Omental fat pad (tissue), 3 donors: ENCODE measurements at regions not wholly inside any gene's neighbourhood (a gene's known extent, or its start where the extent isn't known, plus 50 kb on each side); places are given as distances from the start of the nearest gene placed in this dataset.

ENCODE experiments used
- ATAC-seq: fragments of 150-250 bp; one replicate; pipeline ENCODE4 v1.9.1; 2016; ENCODE audit warnings: mild to moderate bottlenecking, moderate library complexity; ENCODE audit not compliant: low FRiP score
- DNase-seq: peaks from one replicate; pipeline ENCODE4 v3.0.0-alpha.2; 2019; ENCODE audit warnings: low spot score
- CTCF ChIP-seq, 3 donors: fragments of 450-650 bp; IDR thresholded peaks; one replicate each; pipeline ENCODE4 v1.5.1; 2016 to 2017; ENCODE audit warnings: antibody characterized with exemption in 3 of 3, mild to moderate bottlenecking in 3 of 3, moderate library complexity in 2 of 3

DNA sequence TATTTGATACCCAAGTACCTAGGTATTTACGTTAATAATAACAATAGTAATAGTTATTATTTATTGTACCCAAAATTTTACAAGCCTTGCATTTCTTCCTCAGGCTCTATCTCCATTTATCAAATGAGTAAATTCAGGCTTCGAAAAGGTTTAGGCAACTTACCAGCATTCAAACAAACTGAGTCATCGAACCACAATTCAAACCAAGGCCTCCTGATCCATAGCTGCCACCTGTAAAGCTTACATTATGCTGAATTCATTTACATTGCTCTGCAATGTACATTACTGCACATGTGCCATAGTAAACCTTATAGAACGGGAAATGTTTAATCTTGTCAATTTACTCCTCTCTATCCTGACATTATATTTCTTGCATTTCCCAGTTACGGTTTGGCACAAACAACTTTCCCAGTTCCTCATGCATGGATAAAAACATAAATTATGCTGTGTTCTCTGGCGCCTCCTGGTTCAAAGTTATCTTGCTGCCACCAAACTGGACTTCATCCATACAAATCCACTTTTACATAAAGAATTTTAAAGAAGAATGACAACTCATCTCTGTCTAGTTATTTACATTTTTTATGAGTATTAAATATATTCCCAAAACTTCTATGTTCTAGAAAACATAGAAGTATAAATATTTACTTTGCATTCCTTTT lies 360.6 kb upstream of the SOX9 start:
- ATAC-seq, result no peak
- no peak for TF ChIP-seq CTCF (IDR thresholded peaks at IDR 0.05)
- no peak for DNase-seq

DNA sequence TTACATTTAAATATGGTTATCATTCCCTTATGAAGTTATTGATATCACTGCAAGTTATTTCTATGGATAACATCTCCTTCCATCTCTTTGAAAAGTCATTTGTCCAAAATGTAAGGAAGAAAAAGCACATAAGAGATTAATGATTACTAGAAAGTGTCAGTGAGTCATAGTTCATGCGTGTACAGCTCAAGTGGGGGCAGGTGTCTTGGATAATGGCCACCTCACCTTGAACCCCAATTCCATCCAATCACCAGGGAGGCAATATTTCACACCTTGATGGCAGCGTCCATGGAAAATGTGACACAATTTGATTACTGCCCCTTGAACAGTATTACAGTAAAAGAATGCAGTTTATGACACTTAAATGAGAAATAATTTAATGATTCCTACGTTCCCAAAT lies 358.3 kb upstream of the SOX9 start:
- DNase-seq (no peak), ATAC-seq (no peak)
- TF ChIP-seq CTCF (IDR thresholded peaks at IDR 0.05), result no peak

DNA sequence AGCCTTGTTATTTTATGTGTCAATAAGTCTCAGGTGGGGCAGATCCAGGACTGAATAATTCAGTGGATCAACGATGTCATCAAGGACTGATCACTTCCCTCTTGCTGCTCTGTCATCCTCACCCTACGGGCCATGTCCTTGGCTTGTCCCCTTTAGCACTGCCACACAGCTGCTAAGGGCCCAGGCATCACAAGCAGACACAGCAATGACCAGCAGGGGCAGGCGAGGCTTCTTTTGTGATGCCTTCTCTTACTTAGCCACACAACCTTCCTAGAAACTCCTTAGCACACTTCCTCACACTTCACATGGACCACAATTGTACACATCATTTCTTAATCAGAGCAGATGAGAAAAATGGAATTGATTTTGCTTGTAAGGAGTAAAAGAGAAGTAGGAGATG lies 356.3 kb upstream of the SOX9 start:
- no peak for ATAC-seq
- TF ChIP-seq CTCF (IDR thresholded peaks at IDR 0.05), result no peak

GRCh38 chr17:71765437-71765836 lies 355.4 kb upstream of the SOX9 start:
- no peak for ATAC-seq
- no peak for TF ChIP-seq CTCF (IDR thresholded peaks at IDR 0.05)

More for the DNA sequence above, 356.3 kb upstream of the SOX9 start:
- DNase-seq, result no peak

DNA sequence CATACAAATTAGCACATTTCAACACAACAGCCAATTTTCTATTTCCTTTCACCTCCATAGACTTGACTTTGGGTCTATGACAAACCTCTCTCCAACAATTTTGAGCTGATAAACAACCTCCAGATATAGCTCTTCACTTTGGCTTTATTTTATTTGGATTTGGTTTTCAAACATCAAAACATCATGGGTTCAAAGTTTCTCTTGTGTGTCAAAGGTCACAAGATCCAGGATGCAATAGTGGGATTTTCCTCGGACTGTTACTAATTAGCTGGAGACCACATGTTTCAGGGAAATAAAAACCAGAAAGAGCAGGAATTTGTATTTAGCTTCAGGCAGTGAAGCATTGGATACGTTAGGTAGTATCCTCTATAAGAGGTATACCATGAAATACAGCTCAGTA lies 351.0 kb upstream of the SOX9 start:
- DNase-seq (no peak), ATAC-seq (no peak)
- no peak for TF ChIP-seq CTCF (IDR thresholded peaks at IDR 0.05)

More at GRCh38 chr17:71765437-71765836, 355.4 kb upstream of the SOX9 start:
- DNase-seq, result no peak

- TF ChIP-seq CTCF (IDR thresholded peaks at IDR 0.05), result no peak
- DNase-seq (no peak), ATAC-seq (no peak)
Observed at GRCh38 chr17:71777048-71777640, 343.7 kb upstream of the SOX9 start.

GRCh38 chr17:71779482-71779881 lies 341.3 kb upstream of the SOX9 start:
- DNase-seq, result no peak
- TF ChIP-seq CTCF (IDR thresholded peaks at IDR 0.05), result no peak
- no peak for ATAC-seq
